HEK293 (cell line): ENCODE measurements at regions not wholly inside any gene's neighbourhood (a gene's known extent, or its start where the extent isn't known, plus 50 kb on each side); places are given as distances from the start of the nearest gene placed in this dataset.

Source experiments
- CTCF ChIA-PET: fragments of 350-600 bp; formaldehyde crosslinking; extraction: SDS; loops from one replicate; lab custom pipeline; 2021; ENCODE audit warnings: antibody characterized with exemption; lab: Yijun Ruan, JAX
- POLR2A ChIA-PET: fragments of 300-600 bp; formaldehyde crosslinking; extraction: SDS; loops from one replicate; lab custom pipeline; 2020; ENCODE audit warnings: antibody characterized with exemption, inconsistent platforms; lab: Yijun Ruan, JAX
- H3K27ac ChIP-seq: fragments of 200-500 bp; sonication (Bioruptor generic); 2 replicates; pipeline ENCODE4 v1.5.1; 2014; ENCODE audit warnings: low read depth, low read length, control low read depth, inconsistent platforms; ENCODE audit errors: extremely low read depth
- H3K36me3 ChIP-seq, 2 experiments: fragments of 200-500 bp in 1 of 2; sonication (Bioruptor generic) in 1 of 2; 1 replicate in 1 of 2; 2 replicates in 1 of 2; pipeline ENCODE4 v1.5.1; 2014 to 2017; ENCODE audit warnings: inconsistent platforms in 2 of 2, low read length in 2 of 2; ENCODE audit not compliant: control insufficient read depth in 2 of 2, insufficient read depth in 1 of 2
- H3K4me1 ChIP-seq: fragments of 200-500 bp; sonication (Bioruptor generic); 2 replicates; pipeline ENCODE4 v1.5.1; 2014; ENCODE audit warnings: mild to moderate bottlenecking, low read length, inconsistent platforms; ENCODE audit not compliant: control insufficient read depth, insufficient read depth
- H3K4me3 ChIP-seq: 2 replicates; pipeline ENCODE4 v1.5.1; 2011; ENCODE audit warnings: low read depth, mild to moderate bottlenecking, control low read depth, low read length, moderate library complexity
- H3K9me3 ChIP-seq: fragments of 200-500 bp; sonication (Bioruptor generic); 2 replicates; pipeline ENCODE4 v1.5.1; 2014; ENCODE audit warnings: low read depth, low read length, inconsistent platforms; ENCODE audit not compliant: control insufficient read depth, insufficient read depth
- BCL11A ChIP-seq: fragments of 450-650 bp; formaldehyde crosslinking; IDR thresholded peaks from 2 replicates; pipeline ENCODE4 v1.5.1; 2016; ENCODE audit warnings: low read depth, missing biosample characterization, missing genetic modification characterization
- BCL6B ChIP-seq: fragments of 450-650 bp; formaldehyde crosslinking; IDR thresholded peaks from 2 replicates; pipeline ENCODE4 v1.5.1; 2017; ENCODE audit warnings: missing biosample characterization, missing genetic modification characterization
- ELK4 ChIP-seq: IDR thresholded peaks from 2 replicates; pipeline ENCODE4 v1.6.1; 2011; ENCODE audit warnings: mild to moderate bottlenecking, low read depth, low read length, borderline replicate concordance
- GLI2 ChIP-seq: fragments of 450-650 bp; formaldehyde crosslinking; IDR thresholded peaks from 2 replicates; pipeline ENCODE4; 2017; ENCODE audit warnings: missing biosample characterization, missing genetic modification characterization, low read depth, borderline replicate concordance
- KLF7 ChIP-seq: fragments of 450-650 bp; formaldehyde crosslinking; IDR thresholded peaks from 2 replicates; pipeline ENCODE4 v1.5.1; 2016; ENCODE audit warnings: missing biosample characterization, missing genetic modification characterization, borderline replicate concordance
- RBAK ChIP-seq: fragments of 450-650 bp; formaldehyde crosslinking; IDR thresholded peaks from 2 replicates; pipeline ENCODE4 v1.5.1; 2016; ENCODE audit warnings: missing biosample characterization, missing genetic modification characterization
- YY2 ChIP-seq: fragments of 450-650 bp; formaldehyde crosslinking; IDR thresholded peaks from 2 replicates; pipeline ENCODE4 v1.5.1; 2016; ENCODE audit warnings: missing biosample characterization, missing genetic modification characterization
- ZFP69B ChIP-seq: fragments of 450-650 bp; formaldehyde crosslinking; IDR thresholded peaks from 2 replicates; pipeline ENCODE4 v1.5.1; 2016; ENCODE audit warnings: missing biosample characterization, missing genetic modification characterization
- ZNF121 ChIP-seq: fragments of 450-650 bp; formaldehyde crosslinking; IDR thresholded peaks from 2 replicates; pipeline ENCODE4 v1.5.1; 2016; ENCODE audit warnings: missing biosample characterization, missing genetic modification characterization
- ZNF140 ChIP-seq: fragments of 450-650 bp; formaldehyde crosslinking; IDR thresholded peaks from 2 replicates; pipeline ENCODE4 v1.5.1; 2016; ENCODE audit warnings: missing biosample characterization, missing genetic modification characterization
- ZNF16 ChIP-seq: fragments of 450-650 bp; formaldehyde crosslinking; IDR thresholded peaks from 2 replicates; pipeline ENCODE4 v1.5.1; 2016; ENCODE audit warnings: low read depth, missing biosample characterization, missing genetic modification characterization
- ZNF174 ChIP-seq: fragments of 450-650 bp; formaldehyde crosslinking; IDR thresholded peaks from 2 replicates; pipeline ENCODE4 v1.5.0; 2017; ENCODE audit warnings: missing biosample characterization, mild to moderate bottlenecking, missing genetic modification characterization
- ZNF211 ChIP-seq: fragments of 450-650 bp; formaldehyde crosslinking; IDR thresholded peaks from 2 replicates; pipeline ENCODE4 v1.5.1; 2016; ENCODE audit warnings: low read depth, missing biosample characterization, missing genetic modification characterization
- ZNF214 ChIP-seq: fragments of 450-650 bp; formaldehyde crosslinking; IDR thresholded peaks from 2 replicates; pipeline ENCODE4 v1.5.1; 2017; ENCODE audit warnings: missing biosample characterization, mild to moderate bottlenecking, missing genetic modification characterization, borderline replicate concordance
- ZNF26 ChIP-seq: fragments of 450-650 bp; formaldehyde crosslinking; IDR thresholded peaks from 2 replicates; pipeline ENCODE4 v1.5.1; 2016; ENCODE audit warnings: missing biosample characterization, missing genetic modification characterization
- ZNF391 ChIP-seq: fragments of 450-650 bp; formaldehyde crosslinking; IDR thresholded peaks from 2 replicates; pipeline ENCODE4 v1.5.1; 2016; ENCODE audit warnings: low read depth, missing biosample characterization, missing genetic modification characterization, borderline replicate concordance
- ZNF426 ChIP-seq: fragments of 450-650 bp; formaldehyde crosslinking; IDR thresholded peaks from 2 replicates; pipeline ENCODE4 v1.5.1; 2017; ENCODE audit warnings: missing biosample characterization, missing genetic modification characterization, mild to moderate bottlenecking, inconsistent platforms, moderate library complexity
- ZNF433 ChIP-seq: fragments of 450-650 bp; formaldehyde crosslinking; IDR thresholded peaks from 2 replicates; pipeline ENCODE4 v1.5.1; 2016; ENCODE audit warnings: missing biosample characterization, missing genetic modification characterization, low read depth
- ZNF571 ChIP-seq: fragments of 450-650 bp; formaldehyde crosslinking; IDR thresholded peaks from 2 replicates; pipeline ENCODE4 v1.5.0; 2017; ENCODE audit warnings: missing biosample characterization, missing genetic modification characterization
- ZNF664 ChIP-seq: fragments of 450-650 bp; formaldehyde crosslinking; IDR thresholded peaks from 2 replicates; pipeline ENCODE4 v1.5.1; 2016; ENCODE audit warnings: missing biosample characterization, missing genetic modification characterization
- ZNF704 ChIP-seq: fragments of 450-650 bp; formaldehyde crosslinking; IDR thresholded peaks from 2 replicates; pipeline ENCODE4 v1.5.1; 2016; ENCODE audit warnings: missing biosample characterization, missing genetic modification characterization
- ZNF776 ChIP-seq: fragments of 450-650 bp; formaldehyde crosslinking; IDR thresholded peaks from 2 replicates; pipeline ENCODE4 v1.5.0; 2017; ENCODE audit warnings: missing biosample characterization, missing genetic modification characterization, borderline replicate concordance
- ZNF791 ChIP-seq: fragments of 450-650 bp; formaldehyde crosslinking; IDR thresholded peaks from 2 replicates; pipeline ENCODE4 v1.5.1; 2016; ENCODE audit warnings: missing biosample characterization, missing genetic modification characterization
- ZSCAN23 ChIP-seq: fragments of 450-650 bp; formaldehyde crosslinking; IDR thresholded peaks from 2 replicates; pipeline ENCODE4 v1.5.1; 2016; ENCODE audit warnings: missing biosample characterization, missing genetic modification characterization
- TF ChIP-seq, protein P1 (sequence below): fragments of 450-650 bp; formaldehyde crosslinking; IDR thresholded peaks from 2 replicates; pipeline ENCODE4 v1.5.1; 2016; ENCODE audit warnings: missing biosample characterization, missing genetic modification characterization
- TF ChIP-seq, protein P2 (sequence below): fragments of 450-650 bp; formaldehyde crosslinking; IDR thresholded peaks from 2 replicates; pipeline ENCODE4 v1.5.1; 2016; ENCODE audit warnings: missing biosample characterization, missing genetic modification characterization

- CTCF ChIA-PET: interaction anchor here (0.8 kb wide), 1 partner anchor 27 kb away, joined by 3 read pairs; no protein-coding TSS in a partner anchor
- POLR2A ChIA-PET: no interaction called here
- Histone ChIP-seq H3K36me3 (no peaks in the 10 kb centered on the region), H3K4me3 (no peak overlapping the region), H3K27ac (no peak overlapping the region), H3K4me1 (no peaks in the 10 kb centered on the region), H3K9me3 (no peaks in the 10 kb centered on the region)
- TF ChIP-seq ZNF776 (tag by site-specific recombination): no peak
- no peak for TF ChIP-seq ZNF140
- no peak for TF ChIP-seq ZFP69B (tag by site-specific recombination)
- TF ChIP-seq RBAK (tag by site-specific recombination): no peak
- no peak for TF ChIP-seq ZNF26
- TF ChIP-seq KLF7 (tag by site-specific recombination): no peak
- no peak for TF ChIP-seq ZNF16 (tag by site-specific recombination)
- no peak for TF ChIP-seq BCL11A (tag by site-specific recombination)
- TF ChIP-seq ELK4: no peak
- no peak for TF ChIP-seq GLI2 (tag by site-specific recombination)
- no peak for TF ChIP-seq ZNF433 (tag by site-specific recombination)
- no peak for TF ChIP-seq YY2 (tag by site-specific recombination)
- TF ChIP-seq ZNF791 (tag by site-specific recombination): no peak
- no peak for TF ChIP-seq ZSCAN23 (tag by site-specific recombination)
Observed at GRCh38 chr1:218494449-218494852, 149.3 kb downstream of the TGFB2 start.

- ChIA-PET CTCF (interaction anchor here (0.6 to 0.7 kb wide), 2 partner anchors 113 to 175 kb away, joined by 3 read pairs; no protein-coding TSS in a partner anchor), POLR2A (no interaction called here)
- TF ChIP-seq BCL6B (tag by site-specific recombination) (no peak), ZNF214 (no peak), ZNF426 (tag by site-specific recombination) (no peak), ZNF704 (tag by site-specific recombination) (no peak), ZNF391 (no peak), ZNF211 (tag by site-specific recombination) (no peak), ZNF174 (no peak), ZNF571 (tag by site-specific recombination) (no peak), ZNF664 (no peak), ZNF121 (tag by site-specific recombination) (no peak)
- TF ChIP-seq, protein P1, sequence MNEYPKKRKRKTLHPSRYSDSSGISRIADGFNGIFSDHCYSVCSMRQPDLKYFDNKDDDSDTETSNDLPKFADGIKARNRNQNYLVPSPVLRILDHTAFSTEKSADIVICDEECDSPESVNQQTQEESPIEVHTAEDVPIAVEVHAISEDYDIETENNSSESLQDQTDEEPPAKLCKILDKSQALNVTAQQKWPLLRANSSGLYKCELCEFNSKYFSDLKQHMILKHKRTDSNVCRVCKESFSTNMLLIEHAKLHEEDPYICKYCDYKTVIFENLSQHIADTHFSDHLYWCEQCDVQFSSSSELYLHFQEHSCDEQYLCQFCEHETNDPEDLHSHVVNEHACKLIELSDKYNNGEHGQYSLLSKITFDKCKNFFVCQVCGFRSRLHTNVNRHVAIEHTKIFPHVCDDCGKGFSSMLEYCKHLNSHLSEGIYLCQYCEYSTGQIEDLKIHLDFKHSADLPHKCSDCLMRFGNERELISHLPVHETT (tag by site-specific recombination): no peak
- TF ChIP-seq, protein P2, sequence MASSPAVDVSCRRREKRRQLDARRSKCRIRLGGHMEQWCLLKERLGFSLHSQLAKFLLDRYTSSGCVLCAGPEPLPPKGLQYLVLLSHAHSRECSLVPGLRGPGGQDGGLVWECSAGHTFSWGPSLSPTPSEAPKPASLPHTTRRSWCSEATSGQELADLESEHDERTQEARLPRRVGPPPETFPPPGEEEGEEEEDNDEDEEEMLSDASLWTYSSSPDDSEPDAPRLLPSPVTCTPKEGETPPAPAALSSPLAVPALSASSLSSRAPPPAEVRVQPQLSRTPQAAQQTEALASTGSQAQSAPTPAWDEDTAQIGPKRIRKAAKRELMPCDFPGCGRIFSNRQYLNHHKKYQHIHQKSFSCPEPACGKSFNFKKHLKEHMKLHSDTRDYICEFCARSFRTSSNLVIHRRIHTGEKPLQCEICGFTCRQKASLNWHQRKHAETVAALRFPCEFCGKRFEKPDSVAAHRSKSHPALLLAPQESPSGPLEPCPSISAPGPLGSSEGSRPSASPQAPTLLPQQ: no peak
- H3K4me1 ChIP-seq: no peaks in the 10 kb centered on the region
- H3K36me3 ChIP-seq: no peaks in the 10 kb centered on the region
- H3K27ac ChIP-seq: no peak overlapping the region
- no peak overlapping the region for H3K4me3 ChIP-seq
- no peaks in the 10 kb centered on the region for H3K9me3 ChIP-seq
Observed at GRCh38 chr1:218495931-218496330, 150.8 kb downstream of the TGFB2 start.
